Upper lobe of left lung (tissue), 4 donors: ENCODE measurements at regions not wholly inside any gene's neighbourhood (a gene's known extent, or its start where the extent isn't known, plus 50 kb on each side); places are given as distances from the start of the nearest gene placed in this dataset.

ENCODE experiments used
- CTCF ChIP-seq, 6 experiments: fragments of 450-650 bp in 4 of 6; fragments of 200-600 bp in 2 of 6; sonication (generic) in 2 of 6; IDR thresholded peaks; one replicate each; pipeline ENCODE4 v1.5.1; 2016 to 2019; ENCODE audit warnings: antibody characterized with exemption in 6 of 6
- EP300 ChIP-seq, 4 donors: sonication (generic); formaldehyde crosslinking; IDR thresholded peaks; one replicate each; pipeline ENCODE4 v1.5.1; 2017; ENCODE audit warnings: antibody characterized with exemption in 4 of 4, control low read depth in 2 of 4
- POLR2A ChIP-seq, 4 donors: fragments of 450-650 bp; IDR thresholded peaks; one replicate each; pipeline ENCODE4 v1.5.1; 2016 to 2017; ENCODE audit warnings: antibody characterized with exemption in 4 of 4, mild to moderate bottlenecking in 2 of 4
- POLR2AphosphoS5 ChIP-seq, 2 donors: sonication (generic); formaldehyde crosslinking; IDR thresholded peaks; one replicate each; pipeline ENCODE4 v1.5.1; 2017; ENCODE audit warnings: antibody characterized with exemption in 2 of 2

- TF ChIP-seq POLR2A (IDR thresholded peaks at IDR 0.05) (no peak), CTCF (IDR thresholded peaks at IDR 0.05) (no peak), POLR2AphosphoS5 (IDR thresholded peaks at IDR 0.05) (no peak), EP300 (IDR thresholded peaks at IDR 0.05) (no peak)
Observed at GRCh38 chr9:16213781-16214515, 656.5 kb downstream of the BNC2 start.
